Skeletal muscle satellite cell (primary cell): ENCODE measurements at regions not wholly inside any gene's neighbourhood (a gene's known extent, or its start where the extent isn't known, plus 50 kb on each side); places are given as distances from the start of the nearest gene placed in this dataset.

Experiments
- H3K27me3 ChIP-seq: 2 replicates; pipeline ENCODE4 v1.7.0; 2013; ENCODE audit warnings: low read length; ENCODE audit not compliant: control insufficient read depth, insufficient read depth
- H3K36me3 ChIP-seq: 2 replicates; pipeline ENCODE4 v1.7.0; 2013; ENCODE audit warnings: mild to moderate bottlenecking, control low read depth, low read length; ENCODE audit not compliant: insufficient read depth
- H3K4me1 ChIP-seq: 2 replicates; pipeline ENCODE4 v1.7.0; 2013; ENCODE audit warnings: low read length; ENCODE audit not compliant: control insufficient read depth, insufficient read depth
- H3K4me2 ChIP-seq: 2 replicates; pipeline ENCODE4 v1.7.0; 2013; ENCODE audit warnings: mild to moderate bottlenecking, low read length
- H3K4me3 ChIP-seq: 2 replicates; pipeline ENCODE4 v1.7.0; 2013; ENCODE audit warnings: low read length
- H3K9ac ChIP-seq: 2 replicates; pipeline ENCODE4 v1.7.0; 2013; ENCODE audit warnings: mild to moderate bottlenecking, low read depth, low read length, moderate library complexity
- H3K9me3 ChIP-seq: replicated peaks from 2 replicates; pipeline ENCODE4 v1.7.0; 2013; ENCODE audit warnings: mild to moderate bottlenecking, control low read depth, low read length

DNA sequence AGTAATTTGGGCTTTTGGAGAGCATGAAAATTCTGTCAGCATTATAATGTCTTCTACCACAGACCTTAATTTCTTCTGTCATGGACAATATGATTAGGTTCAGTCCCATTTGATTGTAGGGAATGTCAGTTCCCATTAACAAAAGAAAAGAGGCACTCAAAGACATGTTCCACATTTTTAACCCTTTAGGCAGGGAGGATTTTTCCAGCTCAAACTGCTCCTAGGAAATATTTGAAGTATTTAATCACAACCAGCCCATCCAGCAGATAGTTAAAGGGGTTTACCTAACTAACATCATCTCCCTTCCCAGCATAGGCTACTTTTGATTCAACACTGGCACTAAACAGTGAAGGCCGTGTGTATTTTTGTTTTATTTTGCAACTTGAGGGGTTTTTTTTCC, 256.0 kb downstream of the DHX15 start:
- Histone ChIP-seq H3K36me3 (no peaks in the 10 kb centered on the region), H3K27me3 (no peaks in the 10 kb centered on the region), H3K4me3 (no peak overlapping the region), H3K9me3 (no peaks in the 10 kb centered on the region), H3K9ac (no peak overlapping the region), H3K4me2 (no peak overlapping the region), H3K4me1 (peaks cover 11% of the 10 kb centered on the region)

GRCh38 chr4:24322995-24323394, 261.4 kb downstream of the DHX15 start:
- no peak overlapping the region for H3K4me3 ChIP-seq
- H3K9me3 ChIP-seq: no peaks in the 10 kb centered on the region
- H3K4me1 ChIP-seq: peaks cover 37% of the 10 kb centered on the region
- H3K4me2 ChIP-seq: peak overlapping the region; percentile 5
- no peaks in the 10 kb centered on the region for H3K36me3 ChIP-seq
- no peak overlapping the region for H3K9ac ChIP-seq
- no peaks in the 10 kb centered on the region for H3K27me3 ChIP-seq

DNA sequence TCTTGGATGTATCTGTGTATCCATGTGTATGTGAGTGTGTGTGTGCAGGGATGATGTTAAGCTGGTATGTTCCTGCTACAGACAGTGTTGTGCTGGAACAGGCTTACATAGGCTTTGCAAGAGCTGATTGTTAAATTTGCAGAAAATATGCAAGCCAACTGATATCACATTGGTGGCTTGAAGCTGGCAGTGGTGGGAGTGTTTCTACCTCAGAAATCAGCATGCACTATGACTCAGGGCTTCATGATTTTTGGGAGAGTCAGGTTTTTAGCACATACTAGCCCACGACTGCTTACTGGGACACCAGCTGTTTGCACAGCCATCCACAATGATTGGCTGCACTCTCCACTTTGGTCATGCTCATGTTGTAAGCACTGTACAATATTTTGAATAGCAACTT, 261.8 kb downstream of the DHX15 start:
- H3K9me3 ChIP-seq: no peaks in the 10 kb centered on the region
- no peaks in the 10 kb centered on the region for H3K36me3 ChIP-seq
- H3K9ac ChIP-seq: no peak overlapping the region
- H3K27me3 ChIP-seq: no peaks in the 10 kb centered on the region
- H3K4me2 ChIP-seq: peak overlapping the region; percentile 5
- H3K4me3 ChIP-seq: no peak overlapping the region
- peaks cover 37% of the 10 kb centered on the region for H3K4me1 ChIP-seq

DNA sequence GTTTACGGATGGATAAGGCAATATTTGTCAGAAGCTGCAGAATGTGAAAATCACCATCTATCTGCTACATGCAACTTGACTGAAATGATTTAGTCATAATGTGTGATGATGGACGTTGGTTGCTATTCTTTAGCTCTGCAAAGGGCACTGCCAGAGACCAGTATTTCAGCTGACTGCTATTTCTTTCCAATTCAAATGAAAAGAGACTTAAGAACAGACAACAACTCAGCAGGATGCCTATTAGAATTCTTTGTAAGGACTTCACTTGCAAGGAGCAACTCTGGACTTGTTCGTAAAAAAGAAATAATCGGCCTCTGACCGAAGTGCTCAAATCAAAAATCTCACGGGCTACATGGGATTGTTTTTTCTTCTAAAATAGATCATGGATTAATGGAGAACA, 262.7 kb downstream of the DHX15 start:
- no peaks in the 10 kb centered on the region for H3K27me3 ChIP-seq
- peak overlapping the region; percentile 12 for H3K9ac ChIP-seq
- H3K36me3 ChIP-seq: no peaks in the 10 kb centered on the region

DNA sequence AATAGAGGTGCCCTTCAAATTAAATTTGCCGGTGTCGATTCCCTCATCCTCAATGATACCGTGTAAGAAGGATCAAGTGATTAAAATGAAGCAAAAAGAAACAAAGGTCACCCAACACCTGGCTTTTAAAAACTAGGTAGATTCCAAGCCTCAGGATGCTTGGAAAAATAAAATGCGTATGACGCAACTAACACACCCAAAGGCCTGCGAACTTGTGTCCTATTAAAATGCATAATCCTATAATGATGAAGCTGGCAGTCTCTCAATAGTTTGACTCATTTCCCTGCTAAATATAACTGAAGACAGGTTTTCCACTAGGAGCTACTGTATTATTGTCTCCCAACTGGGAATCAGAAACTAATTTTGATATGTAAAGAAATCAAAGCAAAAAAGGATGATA, 263.2 kb downstream of the DHX15 start:
- no peak overlapping the region for H3K4me3 ChIP-seq
- no peaks in the 10 kb centered on the region for H3K36me3 ChIP-seq
- peaks cover 37% of the 10 kb centered on the region for H3K4me1 ChIP-seq
- H3K9me3 ChIP-seq: no peaks in the 10 kb centered on the region
- H3K27me3 ChIP-seq: no peaks in the 10 kb centered on the region
- peak overlapping the region; percentile 12 for H3K9ac ChIP-seq
- peak overlapping the region; percentile 37 for H3K4me2 ChIP-seq

More for the DNA sequence above, 262.7 kb downstream of the DHX15 start:
- Histone ChIP-seq H3K9me3 (no peaks in the 10 kb centered on the region), H3K4me3 (no peak overlapping the region), H3K4me1 (peaks cover 37% of the 10 kb centered on the region), H3K4me2 (peak overlapping the region; percentile 37)

- H3K9me3 ChIP-seq: no peaks in the 10 kb centered on the region
- H3K4me1 ChIP-seq: peaks cover 37% of the 10 kb centered on the region
- H3K9ac ChIP-seq: no peak overlapping the region
- H3K36me3 ChIP-seq: no peaks in the 10 kb centered on the region
- H3K4me3 ChIP-seq: no peak overlapping the region
- no peaks in the 10 kb centered on the region for H3K27me3 ChIP-seq
- H3K4me2 ChIP-seq: no peak overlapping the region
These were observed 265.0 kb downstream of the DHX15 start for GRCh38 chr4:24319387-24319786.

DNA sequence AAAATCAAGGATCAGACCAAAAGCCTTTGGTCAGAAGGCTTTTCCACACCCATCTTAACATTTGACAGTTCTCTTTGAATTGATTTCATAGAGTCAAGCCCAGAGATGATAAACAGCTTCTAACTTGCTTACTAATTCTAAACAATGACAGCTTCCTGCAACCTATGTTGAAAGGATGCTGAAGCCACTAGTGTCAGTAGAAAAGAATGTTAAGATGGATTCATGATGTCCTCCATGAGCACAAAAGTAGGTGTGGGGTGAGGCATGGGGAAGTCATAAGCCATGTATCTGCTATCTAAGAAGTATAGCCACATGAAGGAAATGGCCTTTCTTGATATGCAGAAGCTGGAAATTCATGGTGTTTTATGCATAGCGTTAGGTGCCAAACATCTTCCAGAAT, 269.3 kb downstream of the DHX15 start:
- H3K4me2 ChIP-seq: no peak overlapping the region

GRCh38 chr4:24312261-24312913, 272.0 kb downstream of the DHX15 start:
- Histone ChIP-seq H3K9ac (no peak overlapping the region), H3K4me2 (no peak overlapping the region), H3K36me3 (no peaks in the 10 kb centered on the region), H3K4me1 (no peaks in the 10 kb centered on the region), H3K9me3 (no peaks in the 10 kb centered on the region), H3K27me3 (no peaks in the 10 kb centered on the region), H3K4me3 (no peak overlapping the region)

More for the DNA sequence above, 269.3 kb downstream of the DHX15 start:
- Histone ChIP-seq H3K9ac (no peak overlapping the region), H3K36me3 (no peaks in the 10 kb centered on the region), H3K4me1 (peaks cover 8% of the 10 kb centered on the region), H3K4me3 (no peak overlapping the region), H3K9me3 (no peaks in the 10 kb centered on the region), H3K27me3 (no peaks in the 10 kb centered on the region)

DNA sequence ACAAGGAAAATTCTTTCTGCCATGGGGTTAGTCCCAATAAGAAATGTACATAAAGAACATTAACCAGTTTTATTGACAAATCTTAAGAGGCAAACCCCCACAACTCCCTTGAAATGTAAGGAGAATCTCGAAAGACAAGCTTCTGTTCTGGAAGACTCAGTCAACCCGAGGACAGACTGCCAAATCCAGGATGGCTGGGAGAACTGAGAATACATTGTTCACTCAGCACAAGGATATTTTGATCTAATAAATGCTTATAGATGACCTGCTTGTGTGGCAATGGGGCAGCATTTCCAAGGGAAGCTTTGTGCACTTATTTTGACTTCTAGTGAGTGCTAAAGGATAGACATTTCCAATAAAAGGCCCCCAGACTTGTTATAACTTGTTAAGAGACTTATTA, 280.4 kb downstream of the DHX15 start:
- H3K27me3 ChIP-seq: no peaks in the 10 kb centered on the region
- H3K36me3 ChIP-seq: no peaks in the 10 kb centered on the region

GRCh38 chr4:24298911-24299310, 285.4 kb downstream of the DHX15 start:
- H3K36me3 ChIP-seq: no peaks in the 10 kb centered on the region
- no peak overlapping the region for H3K9ac ChIP-seq
- H3K27me3 ChIP-seq: no peaks in the 10 kb centered on the region
- H3K4me1 ChIP-seq: no peaks in the 10 kb centered on the region
- no peak overlapping the region for H3K4me2 ChIP-seq
- no peaks in the 10 kb centered on the region for H3K9me3 ChIP-seq
- no peak overlapping the region for H3K4me3 ChIP-seq

More for the DNA sequence above, 280.4 kb downstream of the DHX15 start:
- no peaks in the 10 kb centered on the region for H3K9me3 ChIP-seq
- no peak overlapping the region for H3K9ac ChIP-seq
- no peaks in the 10 kb centered on the region for H3K4me1 ChIP-seq
- no peak overlapping the region for H3K4me3 ChIP-seq
- H3K4me2 ChIP-seq: no peak overlapping the region

- Histone ChIP-seq H3K27me3 (peaks cover 24% of the 10 kb centered on the region), H3K4me3 (no peak overlapping the region), H3K4me2 (no peak overlapping the region), H3K9ac (no peak overlapping the region), H3K9me3 (no peaks in the 10 kb centered on the region), H3K4me1 (no peaks in the 10 kb centered on the region), H3K36me3 (no peaks in the 10 kb centered on the region)
These were observed 297.3 kb downstream of the DHX15 start for GRCh38 chr4:24287096-24287495.

DNA sequence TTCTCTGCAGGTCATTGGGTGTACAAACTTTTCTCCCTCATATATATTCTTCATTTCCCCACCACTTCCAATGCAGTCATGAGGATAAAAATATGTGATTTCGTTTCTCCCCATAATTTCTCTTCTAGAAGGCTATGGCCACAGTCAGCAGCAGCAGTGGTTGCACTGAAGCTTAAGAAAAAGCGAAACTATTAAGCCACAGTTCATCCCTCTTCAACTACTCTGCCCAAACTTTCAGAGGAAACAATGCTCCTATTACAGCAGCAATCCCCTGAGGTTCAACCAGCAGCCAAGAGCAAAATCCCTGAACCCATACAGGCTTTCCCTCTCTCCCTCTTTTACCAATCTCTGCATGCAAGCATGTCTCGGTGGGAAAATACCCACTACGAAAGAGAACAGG, 298.6 kb downstream of the DHX15 start:
- Histone ChIP-seq H3K9me3 (no peaks in the 10 kb centered on the region), H3K4me1 (no peaks in the 10 kb centered on the region), H3K27me3 (peaks cover 26% of the 10 kb centered on the region), H3K9ac (no peak overlapping the region), H3K4me2 (no peak overlapping the region), H3K4me3 (no peak overlapping the region), H3K36me3 (no peaks in the 10 kb centered on the region)
